ENCODE measurements at regions not wholly inside any gene's neighbourhood (a gene's known extent, or its start where the extent isn't known, plus 50 kb on each side); places are given as distances from the start of the nearest gene placed in this dataset.

GRCh38 chr10:25661632-25662031 lies 272.4 kb upstream of the MYO3A start:
- Histone ChIP-seq H3K27ac (no peak overlapping the region), H3K4me1 (no peaks in the 10 kb centered on the region), H3K4me3 (no peak overlapping the region), H3K36me3 (ENCODE audit: insufficient read depth in 1 of 2, low read depth in 1 of 2) (no peaks in the 10 kb centered on the region), H3K27me3 (ENCODE audit: insufficient read depth in 3 of 3, low read length in 2 of 3) (no peaks in the 10 kb centered on the region), H3K9me3 (no peaks in the 10 kb centered on the region)
- TF ChIP-seq, protein P1, sequence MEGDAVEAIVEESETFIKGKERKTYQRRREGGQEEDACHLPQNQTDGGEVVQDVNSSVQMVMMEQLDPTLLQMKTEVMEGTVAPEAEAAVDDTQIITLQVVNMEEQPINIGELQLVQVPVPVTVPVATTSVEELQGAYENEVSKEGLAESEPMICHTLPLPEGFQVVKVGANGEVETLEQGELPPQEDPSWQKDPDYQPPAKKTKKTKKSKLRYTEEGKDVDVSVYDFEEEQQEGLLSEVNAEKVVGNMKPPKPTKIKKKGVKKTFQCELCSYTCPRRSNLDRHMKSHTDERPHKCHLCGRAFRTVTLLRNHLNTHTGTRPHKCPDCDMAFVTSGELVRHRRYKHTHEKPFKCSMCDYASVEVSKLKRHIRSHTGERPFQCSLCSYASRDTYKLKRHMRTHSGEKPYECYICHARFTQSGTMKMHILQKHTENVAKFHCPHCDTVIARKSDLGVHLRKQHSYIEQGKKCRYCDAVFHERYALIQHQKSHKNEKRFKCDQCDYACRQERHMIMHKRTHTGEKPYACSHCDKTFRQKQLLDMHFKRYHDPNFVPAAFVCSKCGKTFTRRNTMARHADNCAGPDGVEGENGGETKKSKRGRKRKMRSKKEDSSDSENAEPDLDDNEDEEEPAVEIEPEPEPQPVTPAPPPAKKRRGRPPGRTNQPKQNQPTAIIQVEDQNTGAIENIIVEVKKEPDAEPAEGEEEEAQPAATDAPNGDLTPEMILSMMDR (IDR thresholded peaks at IDR 0.05), result no peak
- 47 to 70% (median 58%) methylated on average over 3 of the region's 3 CpGs for WGBS, 3 donors
- no peak for DNase-seq
- no peak for ATAC-seq
- intact Hi-C loops (cut with DNase I), result no loop called here

- Histone ChIP-seq H3K9me3 (no peaks in the 10 kb centered on the region), H3K4me1 (no peaks in the 10 kb centered on the region), H3K27ac (no peak overlapping the region), H3K4me3 (no peak overlapping the region), H3K36me3 (ENCODE audit: insufficient read depth in 1 of 2, low read depth in 1 of 2) (no peaks in the 10 kb centered on the region), H3K27me3 (ENCODE audit: insufficient read depth in 3 of 3, low read length in 2 of 3) (peaks cover 0 to 2% (median 0%) of the 10 kb centered on the region in 3 donors)
- TF ChIP-seq, protein P1 (IDR thresholded peaks at IDR 0.05), result no peak
- WGBS, 3 donors, result 39 to 48% (median 46%) methylated on average over 3 of the region's 3 CpGs
- ATAC-seq (no peak), DNase-seq (no peak)
- intact Hi-C loops (cut with DNase I), result no loop called here
Observed at GRCh38 chr10:25666276-25666675, 267.8 kb upstream of the MYO3A start.

- H3K27ac ChIP-seq, result no peak overlapping the region
- no peaks in the 10 kb centered on the region for H3K9me3 ChIP-seq
- 63 to 72% (median 66%) methylated on average over 7 of the region's 7 CpGs for WGBS, 3 donors
- H3K36me3 ChIP-seq (ENCODE audit: insufficient read depth in 1 of 2, low read depth in 1 of 2), result no peaks in the 10 kb centered on the region
- DNase-seq (no peak), ATAC-seq (no peak)
- H3K4me1 ChIP-seq, result no peaks in the 10 kb centered on the region
- TF ChIP-seq, protein P1 (IDR thresholded peaks at IDR 0.05), result no peak
- peaks cover 0 to 2% (median 0%) of the 10 kb centered on the region in 3 donors for H3K27me3 ChIP-seq (ENCODE audit: insufficient read depth in 3 of 3, low read length in 2 of 3)
- intact Hi-C loops (cut with DNase I), result no loop called here
- no peak overlapping the region for H3K4me3 ChIP-seq
Observed at GRCh38 chr10:25675204-25675603, 258.8 kb upstream of the MYO3A start.

GRCh38 chr10:25675615-25676014 lies 258.4 kb upstream of the MYO3A start:
- 57 to 78% (median 73%) methylated on average over 1 of the region's 1 CpG for WGBS, 3 donors
- H3K27me3 ChIP-seq (ENCODE audit: insufficient read depth in 3 of 3, low read length in 2 of 3), result peaks cover 0 to 2% (median 0%) of the 10 kb centered on the region in 3 donors
- TF ChIP-seq, protein P1 (IDR thresholded peaks at IDR 0.05), result no peak
- intact Hi-C loops (cut with DNase I), result no loop called here
- ATAC-seq, result no peak
- no peak overlapping the region for H3K27ac ChIP-seq
- no peaks in the 10 kb centered on the region for H3K4me1 ChIP-seq
- H3K36me3 ChIP-seq (ENCODE audit: insufficient read depth in 1 of 2, low read depth in 1 of 2), result no peaks in the 10 kb centered on the region
- no peak for DNase-seq
- no peak overlapping the region for H3K4me3 ChIP-seq
- H3K9me3 ChIP-seq, result no peaks in the 10 kb centered on the region

GRCh38 chr10:25678220-25678619 lies 255.8 kb upstream of the MYO3A start:
- ATAC-seq, result no peak
- Histone ChIP-seq H3K4me3 (no peak overlapping the region), H3K27me3 (ENCODE audit: insufficient read depth in 3 of 3, low read length in 2 of 3) (no peaks in the 10 kb centered on the region), H3K9me3 (no peaks in the 10 kb centered on the region), H3K4me1 (no peaks in the 10 kb centered on the region), H3K27ac (no peak overlapping the region), H3K36me3 (ENCODE audit: insufficient read depth in 1 of 2, low read depth in 1 of 2) (peaks cover 0 to 2% of the 10 kb centered on the region in 2 donors)
- TF ChIP-seq, protein P1 (IDR thresholded peaks at IDR 0.05), result no peak
- intact Hi-C loops (cut with DNase I), result no loop called here
- DNase-seq, result no peak
